Osteocyte (in vitro differentiated cells): ENCODE measurements at regions not wholly inside any gene's neighbourhood (a gene's known extent, or its start where the extent isn't known, plus 50 kb on each side); places are given as distances from the start of the nearest gene placed in this dataset.
"Not testable (repeated sequence)": the region's sequence is repeated elsewhere in the genome, so short reads cannot be mapped to it uniquely, and the experiment has no call there.

Source experiments
- DNase-seq: peaks from one replicate; pipeline ENCODE4 v3.0.0; 2021; ENCODE audit warnings: mixed read lengths; ENCODE audit not compliant: unreplicated experiment; ENCODE audit errors: extremely low spot score
- H3K27ac Mint-ChIP-seq: one replicate; pipeline ENCODE4 v1.8.0; 2021; ENCODE audit warnings: mild to moderate bottlenecking, mixed read lengths; ENCODE audit not compliant: unreplicated experiment
- H3K27me3 Mint-ChIP-seq: one replicate; pipeline ENCODE4 v1.8.0; 2021; ENCODE audit warnings: mixed read lengths; ENCODE audit not compliant: unreplicated experiment
- H3K36me3 Mint-ChIP-seq: one replicate; pipeline ENCODE4 v1.8.0; 2021; ENCODE audit warnings: mixed read lengths; ENCODE audit not compliant: unreplicated experiment
- H3K4me1 Mint-ChIP-seq: one replicate; pipeline ENCODE4 v1.8.0; 2021; ENCODE audit warnings: mixed read lengths; ENCODE audit not compliant: unreplicated experiment
- H3K4me3 Mint-ChIP-seq: one replicate; pipeline ENCODE4 v1.8.0; 2021; ENCODE audit warnings: mild to moderate bottlenecking, moderate library complexity, mixed read lengths; ENCODE audit not compliant: unreplicated experiment
- H3K9me3 Mint-ChIP-seq: one replicate; pipeline ENCODE4 v1.8.0; 2021; ENCODE audit warnings: mixed read lengths; ENCODE audit not compliant: unreplicated experiment
- CTCF ChIP-seq: fragments of 200-600 bp; sonication (generic); IDR thresholded peaks from 2 replicates; pipeline ENCODE4 v1.5.0; 2021; ENCODE audit warnings: antibody characterized with exemption, mild to moderate bottlenecking, moderate library complexity

- no peaks in the 10 kb centered on the region for H3K27me3 Mint-ChIP-seq
These were observed 168.0 kb downstream of the GNAI1 start for GRCh38 chr7:80302636-80303035.

GRCh38 chr7:80302078-80302477, 167.4 kb downstream of the GNAI1 start:
- peaks cover 2% of the 10 kb centered on the region for H3K9me3 Mint-ChIP-seq
- peaks cover 13% of the 10 kb centered on the region for H3K4me1 Mint-ChIP-seq
- no peak for TF ChIP-seq CTCF
- no peak overlapping the region for H3K4me3 Mint-ChIP-seq
- no peaks in the 10 kb centered on the region for H3K27me3 Mint-ChIP-seq
- no peaks in the 10 kb centered on the region for H3K36me3 Mint-ChIP-seq
- no peak overlapping the region for H3K27ac Mint-ChIP-seq
- DNase-seq = no peak

More at GRCh38 chr7:80302636-80303035, 168.0 kb downstream of the GNAI1 start:
- Mint-ChIP-seq H3K4me1 (peaks cover 19% of the 10 kb centered on the region), H3K4me3 (no peak overlapping the region), H3K9me3 (no peaks in the 10 kb centered on the region), H3K36me3 (no peaks in the 10 kb centered on the region), H3K27ac (no peak overlapping the region)
- TF ChIP-seq CTCF = no peak
- no peak for DNase-seq

- Mint-ChIP-seq H3K4me3 (no peak overlapping the region), H3K27me3 (no peaks in the 10 kb centered on the region), H3K27ac (no peak overlapping the region), H3K4me1 (peaks cover 9% of the 10 kb centered on the region), H3K9me3 (peaks cover 20% of the 10 kb centered on the region), H3K36me3 (peaks cover 2% of the 10 kb centered on the region)
- DNase-seq = no peak
- no peak for TF ChIP-seq CTCF
These were observed 163.6 kb downstream of the GNAI1 start for GRCh38 chr7:80298201-80298600.

- H3K36me3 Mint-ChIP-seq = peaks cover 7% of the 10 kb centered on the region
- no peaks in the 10 kb centered on the region for H3K27me3 Mint-ChIP-seq
- H3K4me3 Mint-ChIP-seq = no peak overlapping the region
- H3K9me3 Mint-ChIP-seq = peaks cover 34% of the 10 kb centered on the region
- H3K4me1 Mint-ChIP-seq = peaks cover 9% of the 10 kb centered on the region
- no peak for TF ChIP-seq CTCF
- no peak overlapping the region for H3K27ac Mint-ChIP-seq
- no peak for DNase-seq
These were observed 159.7 kb downstream of the GNAI1 start for GRCh38 chr7:80294346-80294745.

- Mint-ChIP-seq H3K4me1 (peaks cover 11% of the 10 kb centered on the region), H3K9me3 (peaks cover 34% of the 10 kb centered on the region)
- H3K27me3 Mint-ChIP-seq, H3K4me3 Mint-ChIP-seq, DNase-seq, H3K36me3 Mint-ChIP-seq, H3K27ac Mint-ChIP-seq: not testable (repeated sequence)
These were observed 158.0 kb downstream of the GNAI1 start for GRCh38 chr7:80292634-80293033.
